ENCODE measurements at regions not wholly inside any gene's neighbourhood (a gene's known extent, or its start where the extent isn't known, plus 50 kb on each side); places are given as distances from the start of the nearest gene placed in this dataset.
A peak's percentile ranks its signal among the peaks of the same experiment; 100 is the strongest.

DNA sequence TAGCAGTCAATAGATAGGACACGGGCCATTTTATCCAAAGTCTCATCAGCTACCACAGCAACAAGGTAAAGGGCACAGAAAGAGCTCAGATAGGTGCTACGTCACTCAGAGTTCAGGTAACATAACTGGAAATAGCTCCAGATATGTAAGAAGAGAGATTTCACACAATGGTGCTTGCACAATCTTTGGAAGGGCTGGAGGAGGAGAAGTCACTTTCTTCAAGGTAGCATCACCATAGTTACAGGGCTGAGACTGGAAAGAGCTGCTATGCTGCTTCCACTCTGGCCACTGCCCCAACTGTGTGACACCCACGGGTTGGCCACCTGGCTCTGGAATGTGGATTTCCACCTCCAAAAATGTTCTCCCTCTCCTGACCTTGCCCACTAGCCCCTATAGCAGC lies 448.8 kb upstream of the THBS1 start:
- H3K9me3 ChIP-seq: no peaks in the 10 kb centered on the region
- H3K27ac ChIP-seq: no peak overlapping the region
- H3K4me3 ChIP-seq: no peak overlapping the region
- TF ChIP-seq CTCF (IDR thresholded peaks at IDR 0.05): no peak
- peaks cover 0 to 37% (median 10%) of the 10 kb centered on the region in 4 donors for H3K4me1 ChIP-seq
- intact Hi-C loops (cut with DNase I; ENCODE audit: low total_unique reads): no loop called here
- no peaks in the 10 kb centered on the region for H3K27me3 ChIP-seq
- no peaks in the 10 kb centered on the region for H3K36me3 ChIP-seq
- no peak for DNase-seq

- no peaks in the 10 kb centered on the region for H3K36me3 ChIP-seq
- DNase-seq: no peak
- H3K4me3 ChIP-seq: no peak overlapping the region
- H3K9me3 ChIP-seq: no peaks in the 10 kb centered on the region
- H3K4me1 ChIP-seq: peaks cover 0 to 27% (median 4%) of the 10 kb centered on the region in 4 donors
- H3K27me3 ChIP-seq: no peaks in the 10 kb centered on the region
- intact Hi-C loops (cut with DNase I; ENCODE audit: low total_unique reads): no loop called here
- no peak for TF ChIP-seq CTCF (IDR thresholded peaks at IDR 0.05)
- peak overlapping the region; percentile 34 to 50 for H3K27ac ChIP-seq
Observed at GRCh38 chr15:39132954-39133600, 447.8 kb upstream of the THBS1 start.

- intact Hi-C loops (cut with DNase I; ENCODE audit: low total_unique reads): no loop called here
- TF ChIP-seq CTCF (IDR thresholded peaks at IDR 0.05): no peak
- Histone ChIP-seq H3K4me3 (no peak overlapping the region), H3K36me3 (no peaks in the 10 kb centered on the region), H3K27me3 (no peaks in the 10 kb centered on the region), H3K9me3 (no peaks in the 10 kb centered on the region), H3K4me1 (peaks cover 0 to 18% (median 0%) of the 10 kb centered on the region in 4 donors), H3K27ac (no peak overlapping the region)
- no peak for DNase-seq
Observed at GRCh38 chr15:39134282-39134681, 446.6 kb upstream of the THBS1 start.

DNA sequence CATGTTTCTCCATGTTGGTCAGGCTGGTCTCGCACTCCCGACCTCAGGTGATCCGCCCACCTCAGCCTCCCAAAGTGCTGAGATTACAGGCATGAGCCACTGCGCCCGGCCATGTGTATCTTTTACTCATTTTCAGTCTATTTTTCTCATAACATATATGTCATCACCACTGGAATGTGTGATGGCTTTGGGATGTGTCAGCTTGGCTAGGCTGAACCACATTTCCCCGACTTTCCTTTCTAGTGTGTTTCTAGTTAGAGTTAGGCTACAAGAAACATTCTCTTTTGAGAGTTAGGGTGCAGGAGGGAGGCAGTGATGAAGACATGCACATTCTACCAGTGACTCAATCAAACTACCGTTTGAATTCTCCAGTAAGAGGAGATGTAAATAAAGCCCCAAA lies 444.9 kb upstream of the THBS1 start:
- H3K4me3 ChIP-seq: no peak overlapping the region
- H3K4me1 ChIP-seq: peaks cover 0 to 18% (median 0%) of the 10 kb centered on the region in 4 donors
- H3K27ac ChIP-seq: no peak overlapping the region
- H3K9me3 ChIP-seq: no peaks in the 10 kb centered on the region
- H3K36me3 ChIP-seq: no peaks in the 10 kb centered on the region
- TF ChIP-seq CTCF (IDR thresholded peaks at IDR 0.05): no peak
- DNase-seq: no peak
- no peaks in the 10 kb centered on the region for H3K27me3 ChIP-seq
- intact Hi-C loops (cut with DNase I; ENCODE audit: low total_unique reads): no loop called here

GRCh38 chr15:39139431-39140059 lies 441.3 kb upstream of the THBS1 start:
- TF ChIP-seq CTCF (IDR thresholded peaks at IDR 0.05): no peak
- H3K4me1 ChIP-seq: peaks cover 0 to 3% (median 0%) of the 10 kb centered on the region in 4 donors
- H3K27ac ChIP-seq: no peak overlapping the region
- no peaks in the 10 kb centered on the region for H3K36me3 ChIP-seq
- no peaks in the 10 kb centered on the region for H3K9me3 ChIP-seq
- intact Hi-C loops (cut with DNase I; ENCODE audit: low total_unique reads): no loop called here
- H3K4me3 ChIP-seq: no peak overlapping the region
- DNase-seq: no peak
- no peaks in the 10 kb centered on the region for H3K27me3 ChIP-seq
